Sigmoid colon (tissue), 4 donors: ENCODE measurements at regions not wholly inside any gene's neighbourhood (a gene's known extent, or its start where the extent isn't known, plus 50 kb on each side); places are given as distances from the start of the nearest gene placed in this dataset.

Experiments used
- EP300 ChIP-seq, 4 donors: sonication (generic); formaldehyde crosslinking; IDR thresholded peaks; one replicate each; pipeline ENCODE4 v1.6.1; 2017; ENCODE audit warnings: antibody characterized with exemption in 4 of 4
- POLR2A ChIP-seq, 2 donors: fragments of 450-650 bp; IDR thresholded peaks; one replicate each; pipeline ENCODE4 v1.6.1; 2016; ENCODE audit warnings: antibody characterized with exemption in 2 of 2, mild to moderate bottlenecking in 2 of 2, moderate library complexity in 2 of 2
- TF ChIP-seq, protein P1 (sequence below), 4 experiments: fragments of 450-650 bp in 3 of 4; fragments of 200-600 bp in 1 of 4; IDR thresholded peaks; one replicate each; pipeline ENCODE4 v1.5.1; 2016 to 2019; ENCODE audit warnings: antibody characterized with exemption in 4 of 4, mild to moderate bottlenecking in 3 of 4, moderate library complexity in 2 of 4

DNA sequence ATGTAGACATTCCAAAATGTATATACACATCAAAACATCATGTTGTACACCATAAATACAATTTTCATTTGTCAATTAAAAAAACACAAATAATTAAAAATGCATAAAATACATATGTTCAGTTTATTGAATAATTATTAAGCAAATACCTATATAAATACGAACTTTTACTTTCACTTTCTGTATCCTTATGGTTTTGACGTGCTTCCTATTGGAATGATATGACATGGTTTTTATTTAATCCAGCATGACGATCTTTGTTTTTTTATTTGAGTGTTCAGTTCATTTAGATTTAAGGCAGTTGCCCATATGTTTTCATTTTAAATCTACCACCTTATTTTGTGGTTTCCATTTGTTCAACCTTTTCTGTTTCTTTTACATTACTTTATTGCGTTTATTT is 198.3 kb upstream of the PLET1 start:
- TF ChIP-seq POLR2A (IDR thresholded peaks at IDR 0.05) (no peak), EP300 (IDR thresholded peaks at IDR 0.05) (no peak)
- TF ChIP-seq, protein P1, sequence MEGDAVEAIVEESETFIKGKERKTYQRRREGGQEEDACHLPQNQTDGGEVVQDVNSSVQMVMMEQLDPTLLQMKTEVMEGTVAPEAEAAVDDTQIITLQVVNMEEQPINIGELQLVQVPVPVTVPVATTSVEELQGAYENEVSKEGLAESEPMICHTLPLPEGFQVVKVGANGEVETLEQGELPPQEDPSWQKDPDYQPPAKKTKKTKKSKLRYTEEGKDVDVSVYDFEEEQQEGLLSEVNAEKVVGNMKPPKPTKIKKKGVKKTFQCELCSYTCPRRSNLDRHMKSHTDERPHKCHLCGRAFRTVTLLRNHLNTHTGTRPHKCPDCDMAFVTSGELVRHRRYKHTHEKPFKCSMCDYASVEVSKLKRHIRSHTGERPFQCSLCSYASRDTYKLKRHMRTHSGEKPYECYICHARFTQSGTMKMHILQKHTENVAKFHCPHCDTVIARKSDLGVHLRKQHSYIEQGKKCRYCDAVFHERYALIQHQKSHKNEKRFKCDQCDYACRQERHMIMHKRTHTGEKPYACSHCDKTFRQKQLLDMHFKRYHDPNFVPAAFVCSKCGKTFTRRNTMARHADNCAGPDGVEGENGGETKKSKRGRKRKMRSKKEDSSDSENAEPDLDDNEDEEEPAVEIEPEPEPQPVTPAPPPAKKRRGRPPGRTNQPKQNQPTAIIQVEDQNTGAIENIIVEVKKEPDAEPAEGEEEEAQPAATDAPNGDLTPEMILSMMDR (IDR thresholded peaks at IDR 0.05) = no peak
